Fibroblast of peridontal ligament (primary cell): ENCODE measurements at regions not wholly inside any gene's neighbourhood (a gene's known extent, or its start where the extent isn't known, plus 50 kb on each side); places are given as distances from the start of the nearest gene placed in this dataset.

Experiments
- DNase-seq: peaks from one replicate; pipeline ENCODE4 v3.0.0-alpha.2; 2010; ENCODE audit errors: extremely low read depth

- DNase-seq = peak; percentile 85
Observed at GRCh38 chr4:177047070-177047850, 254.5 kb upstream of the VEGFC start.

GRCh38 chr4:177047851-177048174 is 255.1 kb upstream of the VEGFC start:
- no peak for DNase-seq

DNA sequence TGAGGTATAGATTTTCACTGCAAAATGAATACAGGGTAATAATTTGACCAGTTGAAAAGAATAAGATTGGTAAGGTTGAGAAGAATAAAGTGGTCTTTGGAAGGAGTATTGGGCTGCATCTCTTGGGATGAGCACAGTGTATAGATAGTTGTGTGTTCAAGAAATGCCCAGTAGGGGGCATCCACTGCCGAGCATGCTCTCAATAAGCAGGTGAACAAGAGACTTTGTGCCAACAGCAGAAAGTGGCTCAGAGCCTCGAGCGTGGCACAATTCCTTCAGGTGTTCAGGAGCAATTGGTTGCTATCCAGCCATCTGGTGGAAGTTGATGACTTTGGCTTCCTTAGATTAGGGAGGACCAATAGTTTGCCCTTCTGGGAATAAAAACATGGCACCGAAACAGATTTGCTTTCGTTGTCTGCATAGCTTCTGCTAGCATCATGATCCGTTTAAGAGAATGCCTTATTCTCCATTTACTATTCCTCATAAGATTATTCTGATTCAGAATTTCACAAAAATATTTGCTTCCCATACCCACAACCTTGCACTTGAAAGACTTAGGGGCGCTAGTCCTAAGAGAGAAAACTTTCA is 258.1 kb upstream of the NEIL3 start:
- no peak for DNase-seq

- no peak for DNase-seq
Observed at GRCh38 chr4:177052211-177052934, 257.3 kb upstream of the NEIL3 start.

- DNase-seq = no peak
Observed at GRCh38 chr4:177057186-177057585, 252.5 kb upstream of the NEIL3 start.

DNA sequence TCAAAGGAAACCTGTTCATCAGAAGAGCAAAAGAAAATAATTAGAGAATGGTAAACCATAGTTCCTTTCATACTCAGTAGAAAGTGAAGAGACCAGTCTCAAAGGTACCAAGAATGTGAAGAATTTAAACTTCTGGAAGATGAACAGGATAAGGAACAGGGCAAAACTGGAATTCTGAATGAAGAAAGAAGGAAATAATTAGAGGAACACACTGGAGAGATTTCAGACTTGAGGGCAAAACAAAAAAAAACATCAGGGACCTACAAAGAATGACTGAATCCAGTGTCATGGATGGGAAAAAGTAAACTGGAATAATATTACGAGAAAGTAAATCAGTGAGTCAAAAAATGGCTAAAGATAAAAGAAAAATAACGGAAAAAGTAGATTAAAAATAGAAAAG is 245.6 kb upstream of the NEIL3 start:
- no peak for DNase-seq

DNA sequence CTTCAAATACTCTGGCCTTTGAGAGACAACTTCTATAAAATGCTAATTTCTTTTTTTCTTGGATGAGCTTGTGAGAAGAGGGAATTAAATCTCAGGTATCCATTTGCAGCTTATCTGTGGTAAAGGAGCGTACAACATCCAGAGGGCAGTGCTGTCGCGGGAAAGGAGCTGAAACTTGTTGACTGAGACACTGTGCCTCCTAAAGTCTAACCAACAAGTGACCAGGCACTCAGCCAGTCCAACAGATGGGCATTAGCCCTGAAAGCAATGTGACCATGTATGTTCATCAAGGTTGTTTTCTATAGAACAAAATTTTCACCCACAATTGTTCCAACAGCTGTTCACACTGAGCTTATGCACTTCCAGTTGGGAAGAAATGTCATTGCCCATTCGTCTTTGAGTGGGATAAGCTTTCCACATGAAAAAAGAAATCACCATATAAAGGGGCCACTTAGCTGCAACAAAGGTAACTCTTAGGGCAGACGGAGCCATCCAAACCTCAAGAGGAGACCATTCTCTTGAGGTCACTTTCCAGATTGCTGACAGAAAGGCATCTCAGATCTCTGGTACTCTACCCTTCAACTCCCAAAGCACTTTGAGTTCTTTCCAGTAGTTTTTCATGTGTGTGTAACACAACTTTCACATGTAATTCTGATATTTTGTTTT is 244.8 kb upstream of the NEIL3 start:
- no peak for DNase-seq

DNA sequence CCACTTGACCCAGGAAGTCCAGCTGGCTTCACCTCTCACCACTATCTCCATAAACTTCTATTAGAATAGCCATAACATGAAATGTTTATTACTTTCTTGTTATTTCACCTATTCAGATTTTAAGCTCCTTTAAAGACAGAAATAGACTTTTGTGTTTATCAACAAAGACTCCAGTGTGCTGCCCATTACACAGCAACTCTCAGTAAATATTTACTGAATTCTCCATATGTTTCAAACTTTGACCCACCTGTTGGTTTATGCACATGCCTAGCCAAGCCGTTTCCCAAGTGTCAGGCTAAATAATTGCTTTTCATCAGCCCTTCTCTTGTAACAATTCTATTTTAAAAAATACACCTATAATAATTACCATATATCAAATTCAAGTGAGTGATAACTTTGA is 242.9 kb upstream of the NEIL3 start:
- no peak for DNase-seq

GRCh38 chr4:177070533-177071058 is 239.1 kb upstream of the NEIL3 start:
- DNase-seq = peak; percentile 21

DNA sequence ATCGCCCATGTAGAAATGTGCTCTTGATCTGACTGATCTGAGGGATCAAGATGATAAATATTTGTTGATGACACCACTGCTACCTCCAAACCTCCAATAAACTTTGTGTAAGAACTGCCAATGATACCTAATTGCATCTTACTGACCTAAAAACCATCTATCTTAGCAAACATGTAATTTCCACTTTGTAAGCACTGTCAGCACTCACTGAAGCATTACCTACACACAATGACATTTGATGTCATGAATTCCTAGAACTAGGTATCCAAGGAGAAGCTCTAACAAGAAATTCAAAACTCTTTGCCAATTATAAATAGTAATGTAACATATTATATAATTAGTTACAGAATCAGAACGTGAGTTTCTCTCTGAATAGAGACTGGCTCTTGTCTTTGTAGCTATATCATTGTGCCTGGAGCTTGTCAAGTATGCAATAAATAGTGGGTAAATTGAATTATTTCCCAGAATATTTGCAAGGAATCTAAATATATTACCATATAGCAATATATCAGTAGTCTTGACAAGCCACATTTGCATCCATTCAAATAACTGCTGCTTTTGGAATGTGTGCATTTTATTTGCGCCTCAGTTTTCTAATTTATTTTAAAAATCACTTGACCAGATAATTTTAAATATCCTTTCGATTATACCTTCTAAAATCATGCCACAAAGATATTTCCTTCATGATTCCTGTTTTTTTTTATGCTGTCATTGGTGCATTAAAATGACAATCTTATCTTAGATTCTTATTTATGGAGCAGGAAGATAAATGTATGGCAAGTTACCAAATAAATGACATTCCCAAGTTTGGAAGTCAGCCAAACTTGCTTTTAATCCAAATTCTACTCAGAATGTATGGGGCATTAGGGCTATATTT is 232.3 kb upstream of the NEIL3 start:
- no peak for DNase-seq

DNA sequence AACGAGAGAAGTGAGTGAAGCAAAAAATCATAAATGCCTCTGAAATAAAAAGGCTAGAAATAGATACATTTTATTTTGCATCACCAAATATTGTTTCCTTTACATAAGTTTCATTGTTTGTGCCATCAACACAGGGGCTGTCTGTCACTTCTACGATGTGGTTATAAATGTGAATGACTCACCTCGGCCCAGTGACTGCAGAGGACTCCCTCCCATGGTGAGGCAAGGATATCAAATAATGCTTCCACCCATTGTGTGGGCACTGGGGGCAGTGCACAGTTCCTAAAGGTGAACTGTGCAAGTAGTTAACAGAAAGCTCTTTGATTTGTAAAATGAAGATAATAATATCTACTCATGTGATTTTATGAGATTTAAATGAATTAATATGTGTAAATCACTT is 230.3 kb upstream of the NEIL3 start:
- no peak for DNase-seq

DNA sequence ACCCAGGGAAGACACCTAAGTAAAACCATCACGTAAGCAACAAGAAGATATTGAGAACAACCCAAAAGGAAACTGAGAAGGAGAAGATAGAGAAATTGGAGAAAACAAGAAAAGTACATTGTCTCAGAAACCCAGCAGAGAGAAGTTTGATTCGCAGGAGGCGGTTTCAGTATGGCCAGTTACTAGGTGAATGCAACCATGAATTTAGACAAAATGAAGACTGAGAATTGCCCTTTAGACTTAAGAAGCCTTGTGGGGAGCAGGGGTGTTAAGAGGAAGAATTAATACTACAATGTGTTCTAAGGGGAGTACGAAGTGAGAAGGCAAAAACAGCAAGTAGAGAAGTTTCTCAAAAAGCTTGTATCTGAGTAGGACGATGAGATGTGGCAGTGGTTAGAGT is 229.3 kb upstream of the NEIL3 start:
- DNase-seq = no peak

GRCh38 chr4:177087060-177087459 is 222.6 kb upstream of the NEIL3 start:
- DNase-seq = no peak

DNA sequence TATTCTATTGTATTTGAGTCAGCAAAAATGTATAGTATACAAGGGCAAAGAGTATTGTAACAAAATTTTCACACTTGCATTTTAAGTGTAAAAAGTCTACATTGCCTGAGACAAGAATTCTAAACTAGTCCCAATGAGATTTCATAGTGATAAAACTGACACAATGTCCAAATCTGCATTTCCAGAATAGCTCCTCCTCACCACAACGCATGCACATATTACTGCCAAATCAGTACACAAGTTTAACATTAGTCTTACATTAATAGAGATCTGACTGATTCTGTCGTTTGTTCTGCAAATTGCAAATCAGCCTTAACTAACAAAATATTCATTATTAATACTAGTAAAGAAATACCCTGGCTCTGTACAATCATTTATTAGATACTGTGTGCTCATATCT is 222.2 kb upstream of the NEIL3 start:
- no peak for DNase-seq

- no peak for DNase-seq
Observed at GRCh38 chr4:177091515-177091914, 218.2 kb upstream of the NEIL3 start.

DNA sequence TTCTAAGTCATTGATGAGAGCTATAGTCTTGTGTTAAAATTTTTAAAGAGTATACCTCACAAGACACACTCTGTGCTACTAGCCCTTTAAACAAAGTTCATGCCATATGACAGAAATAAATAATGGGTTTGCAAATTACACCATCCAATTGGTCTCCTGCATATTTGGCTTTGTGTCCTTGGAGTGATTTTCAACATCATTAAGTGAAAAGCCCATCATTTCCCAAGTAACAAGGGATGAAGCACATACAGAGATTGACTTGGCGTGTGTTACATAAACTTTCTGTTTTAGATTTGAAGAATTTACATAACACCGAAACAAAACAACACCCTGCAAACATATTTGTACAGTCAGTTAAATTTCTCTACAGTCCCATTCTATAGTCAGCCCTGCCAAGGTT is 216.9 kb upstream of the NEIL3 start:
- DNase-seq = no peak

GRCh38 chr4:177093964-177094363 is 215.7 kb upstream of the NEIL3 start:
- peak; percentile 41 for DNase-seq

DNA sequence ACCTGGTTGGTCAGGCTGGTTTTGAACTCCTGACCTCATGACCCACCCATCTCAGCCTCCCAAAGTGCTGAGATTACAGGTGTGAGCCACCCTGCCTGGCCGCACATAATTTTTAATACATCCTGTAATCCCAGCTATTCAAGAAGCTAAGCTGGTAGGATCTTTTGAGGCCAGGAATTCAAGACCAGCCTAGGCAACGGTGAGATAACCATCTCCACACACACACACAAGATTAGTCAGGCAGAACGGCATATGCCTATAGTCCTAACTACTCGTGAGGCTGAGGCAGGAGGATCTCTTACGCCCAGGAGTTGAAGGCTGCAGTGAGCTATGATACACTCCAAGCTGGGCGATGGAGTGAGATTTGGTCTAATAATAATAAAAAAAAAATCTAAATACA is 212.4 kb upstream of the NEIL3 start:
- no peak for DNase-seq

- no peak for DNase-seq
Observed at GRCh38 chr4:177099211-177099610, 210.5 kb upstream of the NEIL3 start.

DNA sequence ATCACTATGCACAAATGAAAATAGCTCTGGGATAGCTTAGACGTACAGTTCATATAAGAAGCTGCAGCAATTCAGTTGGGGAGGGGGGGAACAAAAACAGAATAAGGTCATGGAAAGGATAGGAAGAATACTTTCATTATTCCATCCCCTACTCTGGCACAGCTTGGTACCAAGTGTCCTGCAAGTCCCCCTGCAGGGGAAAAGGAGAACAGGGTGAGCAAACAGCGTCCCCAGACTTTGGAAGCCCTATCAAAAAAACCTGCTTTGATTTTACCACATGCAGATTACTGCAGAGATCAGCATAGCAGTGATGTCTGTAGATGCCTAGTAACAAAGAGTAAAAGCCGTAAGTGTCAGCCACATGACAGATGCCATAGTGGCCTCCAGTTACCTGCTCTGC is 209.4 kb upstream of the NEIL3 start:
- DNase-seq = no peak

GRCh38 chr4:177103619-177104018 is 206.1 kb upstream of the NEIL3 start:
- no peak for DNase-seq
